ENCODE measurements at regions not wholly inside any gene's neighbourhood (a gene's known extent, or its start where the extent isn't known, plus 50 kb on each side); places are given as distances from the start of the nearest gene placed in this dataset.

DNA sequence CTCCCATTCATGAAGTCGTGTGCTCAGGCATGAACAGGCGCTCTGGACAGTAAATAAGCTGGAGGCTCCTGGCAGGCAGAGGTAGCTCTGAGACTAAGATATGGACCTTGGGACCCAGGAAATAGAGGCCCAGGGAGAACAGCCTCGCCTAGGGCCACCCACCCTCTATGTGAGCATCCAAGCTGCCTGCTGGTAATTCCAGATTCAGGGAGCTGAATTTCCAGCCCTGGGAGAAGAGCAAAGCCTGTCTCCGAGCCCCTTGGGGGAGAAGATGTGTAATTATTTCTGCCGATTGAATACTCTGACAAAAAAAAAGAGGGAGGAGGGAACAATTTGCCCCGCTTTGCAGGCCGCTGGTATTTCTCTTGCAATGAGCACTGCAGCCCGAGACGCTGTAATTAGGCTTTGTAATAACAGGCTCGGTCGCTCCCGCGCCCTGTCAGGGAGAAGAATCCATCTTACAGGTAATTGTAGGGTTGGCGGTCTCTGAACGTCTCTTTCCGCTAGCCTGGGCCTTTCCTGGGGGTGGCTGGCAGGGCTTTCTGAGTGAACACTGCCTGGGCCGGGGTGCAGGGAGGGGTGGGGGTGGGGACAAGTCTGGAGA is 131.5 kb downstream of the WNT7A start:
- Histone ChIP-seq H3K4me3 (ENCODE audit: low read length) (no peak overlapping the region), H3K27me3 (ENCODE audit: control insufficient read depth, insufficient read depth, low read length, poor library complexity, severe bottlenecking) (no peaks in the 10 kb centered on the region), H3K4me1 (ENCODE audit: control insufficient read depth, insufficient read depth, low read length) (no peaks in the 10 kb centered on the region), H3K9ac (ENCODE audit: extremely low read depth, low read length, poor library complexity, severe bottlenecking) (no peak overlapping the region), H3K36me3 (ENCODE audit: control insufficient read depth, insufficient read depth, low read length) (no peaks in the 10 kb centered on the region), H3K27ac (ENCODE audit: low read depth, low read length) (no peak overlapping the region), H3K9me3 (ENCODE audit: control insufficient read depth, low read length) (no peaks in the 10 kb centered on the region)
- DNase-seq, result no peak
- WGBS, 2 experiments (ENCODE audit: insufficient coverage in 1 of 2, insufficient read length in 1 of 2), result 88 to 89% methylated on average over 11 to 17 of the region's 17 CpGs
- Mint-ChIP-seq H3K4me1 (no peaks in the 10 kb centered on the region), H3K27me3 (ENCODE audit: insufficient read depth) (no peaks in the 10 kb centered on the region), H3K36me3 (ENCODE audit: low read depth) (no peaks in the 10 kb centered on the region), H3K9me3 (peaks cover 9% of the 10 kb centered on the region), H3K4me3 (no peak overlapping the region), H3K27ac (no peak overlapping the region)
- TF ChIP-seq, protein P1, sequence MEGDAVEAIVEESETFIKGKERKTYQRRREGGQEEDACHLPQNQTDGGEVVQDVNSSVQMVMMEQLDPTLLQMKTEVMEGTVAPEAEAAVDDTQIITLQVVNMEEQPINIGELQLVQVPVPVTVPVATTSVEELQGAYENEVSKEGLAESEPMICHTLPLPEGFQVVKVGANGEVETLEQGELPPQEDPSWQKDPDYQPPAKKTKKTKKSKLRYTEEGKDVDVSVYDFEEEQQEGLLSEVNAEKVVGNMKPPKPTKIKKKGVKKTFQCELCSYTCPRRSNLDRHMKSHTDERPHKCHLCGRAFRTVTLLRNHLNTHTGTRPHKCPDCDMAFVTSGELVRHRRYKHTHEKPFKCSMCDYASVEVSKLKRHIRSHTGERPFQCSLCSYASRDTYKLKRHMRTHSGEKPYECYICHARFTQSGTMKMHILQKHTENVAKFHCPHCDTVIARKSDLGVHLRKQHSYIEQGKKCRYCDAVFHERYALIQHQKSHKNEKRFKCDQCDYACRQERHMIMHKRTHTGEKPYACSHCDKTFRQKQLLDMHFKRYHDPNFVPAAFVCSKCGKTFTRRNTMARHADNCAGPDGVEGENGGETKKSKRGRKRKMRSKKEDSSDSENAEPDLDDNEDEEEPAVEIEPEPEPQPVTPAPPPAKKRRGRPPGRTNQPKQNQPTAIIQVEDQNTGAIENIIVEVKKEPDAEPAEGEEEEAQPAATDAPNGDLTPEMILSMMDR (conservative IDR thresholded peaks at IDR 0.05), result no peak

DNA sequence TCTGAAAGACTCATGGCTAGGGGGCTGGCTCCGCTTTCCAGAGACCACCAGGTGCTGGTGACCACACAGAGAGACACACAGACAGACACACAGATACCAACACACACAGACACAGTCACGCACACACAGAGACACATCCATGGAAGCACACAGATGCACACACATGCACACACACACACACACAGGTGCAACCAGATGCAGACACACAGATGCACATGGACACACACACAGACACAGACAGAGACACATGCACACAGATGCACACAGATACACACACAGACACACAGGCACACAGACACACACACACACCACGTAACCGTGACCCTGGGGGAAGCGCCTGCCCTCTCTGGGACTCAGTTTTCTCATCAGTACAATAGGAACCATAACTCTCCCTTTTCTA is 132.2 kb downstream of the WNT7A start:
- Histone ChIP-seq H3K9me3 (ENCODE audit: control insufficient read depth, low read length) (peaks cover 2% of the 10 kb centered on the region), H3K27ac (ENCODE audit: low read depth, low read length) (no peak overlapping the region), H3K27me3 (ENCODE audit: control insufficient read depth, insufficient read depth, low read length, poor library complexity, severe bottlenecking) (no peaks in the 10 kb centered on the region), H3K4me3 (ENCODE audit: low read length) (no peak overlapping the region), H3K36me3 (ENCODE audit: control insufficient read depth, insufficient read depth, low read length) (no peaks in the 10 kb centered on the region), H3K9ac (ENCODE audit: extremely low read depth, low read length, poor library complexity, severe bottlenecking) (no peak overlapping the region), H3K4me1 (ENCODE audit: control insufficient read depth, insufficient read depth, low read length) (no peaks in the 10 kb centered on the region)
- no peak for DNase-seq
- 90% methylated on average over 5 of the region's 5 CpGs; no CpG with 5 or more reads in 1 of the 2 experiments for WGBS, 2 experiments (ENCODE audit: insufficient coverage in 1 of 2, insufficient read length in 1 of 2)
- H3K9me3 Mint-ChIP-seq, result peaks cover 14% of the 10 kb centered on the region
- H3K4me1 Mint-ChIP-seq, result no peaks in the 10 kb centered on the region
- H3K4me3 Mint-ChIP-seq, result no peak overlapping the region
- H3K27me3 Mint-ChIP-seq (ENCODE audit: insufficient read depth), result no peaks in the 10 kb centered on the region
- no peak overlapping the region for H3K27ac Mint-ChIP-seq
- TF ChIP-seq, protein P1 (conservative IDR thresholded peaks at IDR 0.05), result no peak
- peaks cover under 1% of the 10 kb centered on the region for H3K36me3 Mint-ChIP-seq (ENCODE audit: low read depth)

DNA sequence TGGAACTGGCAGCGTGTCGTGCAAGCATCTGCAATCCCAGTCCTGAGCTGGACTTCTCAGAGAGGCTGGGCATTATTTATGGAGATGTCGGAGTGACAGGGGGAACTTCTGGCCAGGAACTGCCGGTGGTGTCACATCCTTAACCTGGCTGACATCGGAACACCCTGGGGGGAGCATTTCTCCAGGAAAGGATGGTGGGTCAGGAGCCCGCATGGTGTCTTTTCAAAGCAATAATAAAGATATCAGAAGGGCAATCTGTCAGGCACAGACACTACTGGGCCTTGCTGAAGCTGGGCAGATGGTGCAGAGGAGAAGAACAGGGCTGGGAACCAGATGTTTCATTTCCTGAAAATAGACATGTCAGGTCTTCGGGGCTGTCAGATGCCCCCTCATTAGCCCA is 133.5 kb downstream of the WNT7A start:
- Mint-ChIP-seq H3K27me3 (ENCODE audit: insufficient read depth) (no peaks in the 10 kb centered on the region), H3K9me3 (peaks cover 24% of the 10 kb centered on the region), H3K4me3 (no peak overlapping the region), H3K36me3 (ENCODE audit: low read depth) (peaks cover 2% of the 10 kb centered on the region), H3K27ac (no peak overlapping the region), H3K4me1 (no peaks in the 10 kb centered on the region)
- H3K4me3 ChIP-seq (ENCODE audit: low read length), result no peak overlapping the region
- TF ChIP-seq, protein P1 (conservative IDR thresholded peaks at IDR 0.05), result no peak
- H3K27me3 ChIP-seq (ENCODE audit: control insufficient read depth, insufficient read depth, low read length, poor library complexity, severe bottlenecking), result no peaks in the 10 kb centered on the region
- H3K36me3 ChIP-seq (ENCODE audit: control insufficient read depth, insufficient read depth, low read length), result no peaks in the 10 kb centered on the region
- H3K9ac ChIP-seq (ENCODE audit: extremely low read depth, low read length, poor library complexity, severe bottlenecking), result no peak overlapping the region
- DNase-seq, result no peak
- 88 to 100% methylated on average over 2 to 7 of the region's 7 CpGs for WGBS, 2 experiments (ENCODE audit: insufficient coverage in 1 of 2, insufficient read length in 1 of 2)
- peaks cover 7% of the 10 kb centered on the region for H3K9me3 ChIP-seq (ENCODE audit: control insufficient read depth, low read length)
- no peak overlapping the region for H3K27ac ChIP-seq (ENCODE audit: low read depth, low read length)
- no peaks in the 10 kb centered on the region for H3K4me1 ChIP-seq (ENCODE audit: control insufficient read depth, insufficient read depth, low read length)
